Stomach smooth muscle (tissue), 2 donors: ENCODE measurements at regions not wholly inside any gene's neighbourhood (a gene's known extent, or its start where the extent isn't known, plus 50 kb on each side); places are given as distances from the start of the nearest gene placed in this dataset.

Source experiments
- H3K27ac ChIP-seq: one replicate; pipeline ENCODE4 v1.7.0; 2013; ENCODE audit warnings: mild to moderate bottlenecking, low read length, inconsistent platforms
- H3K27me3 ChIP-seq, 2 donors: one replicate each; pipeline ENCODE4 v1.7.0; 2013; ENCODE audit warnings: low read length in 2 of 2; ENCODE audit not compliant: insufficient read depth in 2 of 2, control insufficient read depth in 1 of 2
- H3K36me3 ChIP-seq, 2 donors: one replicate each; pipeline ENCODE4 v1.7.0; 2013; ENCODE audit warnings: low read length in 2 of 2; ENCODE audit not compliant: control insufficient read depth in 2 of 2, insufficient read depth in 2 of 2
- H3K4me1 ChIP-seq: one replicate; pipeline ENCODE4 v1.7.0; 2013; ENCODE audit warnings: low read length; ENCODE audit not compliant: control insufficient read depth, insufficient read depth
- H3K4me3 ChIP-seq, 2 donors: one replicate each; pipeline ENCODE4 v1.7.0; 2013; ENCODE audit warnings: low read length in 2 of 2
- H3K9ac ChIP-seq, 2 donors: one replicate each; pipeline ENCODE4 v1.7.0; 2013; ENCODE audit warnings: low read length in 2 of 2, mild to moderate bottlenecking in 1 of 2
- H3K9me3 ChIP-seq, 2 donors: one replicate each; pipeline ENCODE4 v1.7.0; 2013; ENCODE audit warnings: low read length in 2 of 2; ENCODE audit not compliant: control insufficient read depth in 2 of 2
- donor health status: healthy.
- donor health status: Pancreatic carcinoma.

- H3K9me3 ChIP-seq: no peaks in the 10 kb centered on the region
- H3K9ac ChIP-seq: no peak overlapping the region
- H3K36me3 ChIP-seq: peaks cover 6 to 21% of the 10 kb centered on the region in 2 donors
- no peak overlapping the region for H3K4me3 ChIP-seq
- no peaks in the 10 kb centered on the region for H3K27me3 ChIP-seq
- no peak overlapping the region for H3K27ac ChIP-seq
- no peaks in the 10 kb centered on the region for H3K4me1 ChIP-seq
Measured at GRCh38 chr1:178020968-178021640, 51.2 kb upstream of the SEC16B start.

- Histone ChIP-seq H3K9ac (no peak overlapping the region), H3K27ac (no peak overlapping the region), H3K4me3 (no peak overlapping the region), H3K9me3 (no peaks in the 10 kb centered on the region), H3K4me1 (no peaks in the 10 kb centered on the region), H3K36me3 (peaks cover 5 to 21% of the 10 kb centered on the region in 2 donors), H3K27me3 (no peaks in the 10 kb centered on the region)
Measured at GRCh38 chr1:178021950-178022349, 52.1 kb upstream of the SEC16B start.

DNA sequence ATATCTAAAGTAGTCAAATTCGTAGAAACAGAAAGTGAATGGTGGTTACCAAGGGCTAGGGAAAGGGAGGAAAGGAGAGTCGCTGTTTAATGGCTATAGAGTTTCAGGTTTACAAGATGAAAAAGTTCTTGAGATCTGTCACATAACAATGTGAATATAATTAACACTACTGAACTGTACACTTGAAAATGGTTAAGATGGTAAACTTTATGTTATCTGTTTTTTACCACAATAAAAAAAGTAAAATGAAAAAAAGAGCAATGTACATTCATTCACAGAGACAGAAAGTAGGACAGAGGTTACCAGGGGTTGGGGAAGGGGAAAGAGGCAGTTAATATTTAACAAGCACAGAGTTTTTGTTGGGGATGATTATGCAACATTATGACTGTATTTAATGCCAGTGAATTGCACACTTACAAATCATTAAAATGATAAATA, 53.3 kb upstream of the SEC16B start:
- Histone ChIP-seq H3K27me3 (no peaks in the 10 kb centered on the region), H3K4me3 (no peak overlapping the region), H3K9ac (no peak overlapping the region), H3K27ac (no peak overlapping the region), H3K9me3 (no peaks in the 10 kb centered on the region), H3K36me3 (peaks cover 3 to 21% of the 10 kb centered on the region in 2 donors), H3K4me1 (no peaks in the 10 kb centered on the region)

GRCh38 chr1:178024504-178024903, 54.6 kb upstream of the SEC16B start:
- peaks cover 3 to 18% of the 10 kb centered on the region in 2 donors for H3K36me3 ChIP-seq
- H3K27ac ChIP-seq: no peak overlapping the region

DNA sequence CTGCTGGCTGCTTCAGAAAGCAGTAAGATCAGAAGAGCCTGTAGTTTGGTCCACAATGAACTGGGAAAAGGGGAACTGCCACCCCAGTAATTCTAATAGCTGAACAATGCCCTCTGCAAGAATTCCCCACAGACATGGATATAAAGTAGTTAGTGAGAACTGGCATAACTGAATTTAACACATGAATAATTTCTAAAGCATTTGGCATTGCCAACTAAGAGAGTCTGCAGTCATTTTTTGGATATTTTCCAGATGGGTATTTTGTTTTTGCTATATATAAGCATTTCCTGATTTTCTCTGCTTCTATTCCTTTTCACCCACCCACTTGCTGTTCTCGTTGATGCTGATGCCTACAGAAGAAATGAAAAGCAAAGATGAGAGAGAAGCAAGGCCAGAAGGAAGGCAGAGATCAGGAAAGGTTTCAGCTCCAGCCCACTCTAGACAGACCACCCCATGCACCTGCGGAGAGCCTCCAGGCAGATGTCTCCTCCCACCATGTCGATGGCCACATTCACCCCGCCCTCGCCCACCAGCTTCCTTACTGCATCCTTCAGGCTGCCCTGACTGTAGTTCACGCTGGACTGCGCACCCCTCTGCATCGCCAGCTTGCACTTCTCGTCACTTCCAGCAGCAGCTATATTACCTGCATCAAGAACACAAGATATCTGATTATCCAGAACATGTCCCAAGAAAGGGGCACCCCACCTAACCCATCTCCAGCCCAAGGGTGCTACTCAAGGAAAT, 55.9 kb upstream of the SEC16B start:
- Histone ChIP-seq H3K4me1 (no peaks in the 10 kb centered on the region), H3K36me3 (peaks cover 3 to 16% of the 10 kb centered on the region in 2 donors), H3K9me3 (no peaks in the 10 kb centered on the region), H3K27ac (no peak overlapping the region), H3K27me3 (no peaks in the 10 kb centered on the region), H3K4me3 (no peak overlapping the region), H3K9ac (no peak overlapping the region)

More at GRCh38 chr1:178024504-178024903, 54.6 kb upstream of the SEC16B start:
- H3K27me3 ChIP-seq: no peaks in the 10 kb centered on the region
- H3K4me3 ChIP-seq: no peak overlapping the region
- no peak overlapping the region for H3K9ac ChIP-seq
- no peaks in the 10 kb centered on the region for H3K9me3 ChIP-seq
- H3K4me1 ChIP-seq: no peaks in the 10 kb centered on the region

- no peaks in the 10 kb centered on the region for H3K4me1 ChIP-seq
- no peak overlapping the region for H3K9ac ChIP-seq
- H3K9me3 ChIP-seq: no peaks in the 10 kb centered on the region
- peaks cover 3 to 7% of the 10 kb centered on the region in 2 donors for H3K36me3 ChIP-seq
- no peaks in the 10 kb centered on the region for H3K27me3 ChIP-seq
- H3K27ac ChIP-seq: no peak overlapping the region
- H3K4me3 ChIP-seq: no peak overlapping the region
Measured at GRCh38 chr1:178028841-178029481, 59.1 kb upstream of the SEC16B start.

- Histone ChIP-seq H3K9me3 (no peaks in the 10 kb centered on the region), H3K27me3 (no peaks in the 10 kb centered on the region), H3K4me1 (no peaks in the 10 kb centered on the region), H3K9ac (no peak overlapping the region), H3K4me3 (no peak overlapping the region), H3K27ac (no peak overlapping the region), H3K36me3 (peaks cover 0 to 7% of the 10 kb centered on the region in 2 donors)
Measured at GRCh38 chr1:178030467-178030866, 60.6 kb upstream of the SEC16B start.

DNA sequence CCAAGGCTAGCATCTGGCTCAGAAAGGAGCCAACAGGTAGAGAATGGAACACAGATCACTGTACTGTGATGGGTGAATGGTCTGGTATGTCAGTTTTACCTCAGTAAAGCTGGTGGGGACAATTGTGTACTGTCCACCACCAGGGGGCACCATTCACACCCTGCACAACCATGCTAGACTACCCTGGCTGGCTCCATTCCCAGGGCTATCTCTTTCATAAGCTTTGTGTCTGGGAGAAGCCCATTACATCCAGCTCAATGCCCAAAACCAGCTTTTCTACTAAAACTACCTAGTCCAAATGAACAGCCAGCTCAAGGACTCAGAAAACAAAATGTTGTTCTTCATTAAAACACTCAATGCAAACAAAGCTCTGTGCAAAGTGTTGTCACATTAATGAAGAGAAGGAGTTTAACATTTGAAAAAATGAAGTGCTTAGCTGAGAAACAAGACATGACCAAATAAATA, 62.0 kb upstream of the RASAL2 start:
- Histone ChIP-seq H3K4me3 (no peak overlapping the region), H3K27me3 (no peaks in the 10 kb centered on the region), H3K27ac (no peak overlapping the region), H3K4me1 (no peaks in the 10 kb centered on the region), H3K9ac (no peak overlapping the region), H3K36me3 (peaks cover 0 to 2% of the 10 kb centered on the region in 2 donors), H3K9me3 (no peaks in the 10 kb centered on the region)

DNA sequence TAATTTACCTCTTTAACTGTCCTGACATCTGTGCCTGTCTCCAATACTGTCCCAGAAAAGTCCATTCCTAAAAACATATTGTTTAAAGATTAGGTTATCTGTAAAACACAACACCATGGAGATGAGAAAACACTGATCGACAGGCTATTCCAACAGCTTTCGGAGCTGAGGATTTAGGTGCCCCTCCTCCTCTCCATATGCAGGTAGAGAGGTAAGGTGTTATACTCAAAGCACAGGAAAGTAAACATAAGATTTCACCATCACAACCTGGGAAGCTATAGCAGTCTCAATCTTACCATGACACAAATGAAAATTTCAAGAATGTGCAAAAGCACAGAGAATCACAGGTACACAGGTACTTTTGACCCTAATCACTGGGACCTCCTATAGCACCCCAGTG, 60.9 kb upstream of the RASAL2 start:
- Histone ChIP-seq H3K27ac (no peak overlapping the region), H3K9me3 (no peaks in the 10 kb centered on the region), H3K4me3 (no peak overlapping the region), H3K27me3 (no peaks in the 10 kb centered on the region), H3K36me3 (peaks cover 0 to 2% of the 10 kb centered on the region in 2 donors), H3K4me1 (no peaks in the 10 kb centered on the region), H3K9ac (no peak overlapping the region)

- Histone ChIP-seq H3K4me1 (peaks cover 2% of the 10 kb centered on the region), H3K9ac (no peak overlapping the region), H3K36me3 (no peaks in the 10 kb centered on the region), H3K27ac (no peak overlapping the region), H3K27me3 (no peaks in the 10 kb centered on the region), H3K9me3 (no peaks in the 10 kb centered on the region), H3K4me3 (no peak overlapping the region)
Measured at GRCh38 chr1:178034676-178035075, 59.2 kb upstream of the RASAL2 start.
